Activated naive CD4-positive, alpha-beta T cell treated with anti-CD3 and anti-CD28 coated beads, Interleukin-2, amount 50 U/mL, for 72 hours (primary cell): ENCODE measurements at regions not wholly inside any gene's neighbourhood (a gene's known extent, or its start where the extent isn't known, plus 50 kb on each side); places are given as distances from the start of the nearest gene placed in this dataset.
A peak's percentile ranks its signal among the peaks of the same experiment; 100 is the strongest.

ENCODE experiments used
- ATAC-seq, 2 donors: fragments of 150-1000 bp; cut with Tn5 transposase; 2 replicates each; pipeline ENCODE4 v1.10.0; 2021; ENCODE audit warnings: mild to moderate bottlenecking in 2 of 2, moderate library complexity in 2 of 2
- DNase-seq, 2 donors: peaks; one replicate each; pipeline ENCODE4 v3.0.0; 2021 to 2022; ENCODE audit warnings: low spot score in 2 of 2
- H3K27ac Mint-ChIP-seq, 2 donors: one replicate each; pipeline ENCODE4 v1.8.0; 2022; ENCODE audit warnings: mild to moderate bottlenecking in 2 of 2, mixed read lengths in 2 of 2
- H3K36me3 Mint-ChIP-seq, 2 donors: one replicate each; pipeline ENCODE4 v1.8.0; 2022; ENCODE audit warnings: mixed read lengths in 2 of 2
- H3K9me3 Mint-ChIP-seq, 2 donors: one replicate each; pipeline ENCODE4 v1.8.0; 2022; ENCODE audit warnings: mixed read lengths in 2 of 2

DNA sequence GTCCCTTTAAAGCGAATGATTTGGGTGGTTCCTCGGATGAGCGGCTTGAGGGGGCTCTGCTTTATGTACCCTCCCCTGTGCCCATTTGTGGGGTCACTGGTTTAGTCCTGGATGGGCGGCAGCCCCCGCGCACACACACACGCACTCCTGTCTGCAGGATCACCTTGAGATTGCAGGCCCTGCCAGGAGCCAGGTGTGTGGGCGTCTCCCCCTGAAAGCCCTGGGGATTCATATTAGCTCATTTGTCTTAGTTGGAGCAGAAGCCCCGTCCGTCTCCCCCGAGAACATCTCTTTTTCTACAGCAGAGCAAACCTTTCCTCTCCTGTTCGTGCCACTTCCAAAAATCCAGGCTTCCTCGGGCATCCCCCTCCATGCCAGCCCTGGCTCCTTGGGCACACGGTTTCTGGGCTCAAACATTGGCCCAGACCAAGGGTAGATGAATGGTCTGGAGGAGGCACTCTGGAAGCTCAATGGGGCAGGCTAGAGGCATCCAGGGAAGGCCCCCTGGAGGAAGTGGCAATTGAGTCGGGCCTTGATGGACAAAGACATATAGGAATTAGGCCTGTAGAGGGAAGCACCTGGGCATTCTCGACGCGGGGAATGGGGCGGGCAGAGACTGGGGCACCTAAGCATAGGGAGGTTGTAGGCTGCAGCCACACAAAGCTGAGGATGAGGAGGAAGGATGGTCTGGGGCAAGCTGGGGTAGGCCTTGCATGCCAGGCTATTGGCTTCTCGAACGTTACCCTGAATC is 218.5 kb upstream of the GSE1 start:
- Mint-ChIP-seq H3K9me3 (no peaks in the 10 kb centered on the region), H3K27ac (no peak overlapping the region), H3K36me3 (no peaks in the 10 kb centered on the region)
- DNase-seq (peak; percentile 1 to 28), ATAC-seq (no peak)

DNA sequence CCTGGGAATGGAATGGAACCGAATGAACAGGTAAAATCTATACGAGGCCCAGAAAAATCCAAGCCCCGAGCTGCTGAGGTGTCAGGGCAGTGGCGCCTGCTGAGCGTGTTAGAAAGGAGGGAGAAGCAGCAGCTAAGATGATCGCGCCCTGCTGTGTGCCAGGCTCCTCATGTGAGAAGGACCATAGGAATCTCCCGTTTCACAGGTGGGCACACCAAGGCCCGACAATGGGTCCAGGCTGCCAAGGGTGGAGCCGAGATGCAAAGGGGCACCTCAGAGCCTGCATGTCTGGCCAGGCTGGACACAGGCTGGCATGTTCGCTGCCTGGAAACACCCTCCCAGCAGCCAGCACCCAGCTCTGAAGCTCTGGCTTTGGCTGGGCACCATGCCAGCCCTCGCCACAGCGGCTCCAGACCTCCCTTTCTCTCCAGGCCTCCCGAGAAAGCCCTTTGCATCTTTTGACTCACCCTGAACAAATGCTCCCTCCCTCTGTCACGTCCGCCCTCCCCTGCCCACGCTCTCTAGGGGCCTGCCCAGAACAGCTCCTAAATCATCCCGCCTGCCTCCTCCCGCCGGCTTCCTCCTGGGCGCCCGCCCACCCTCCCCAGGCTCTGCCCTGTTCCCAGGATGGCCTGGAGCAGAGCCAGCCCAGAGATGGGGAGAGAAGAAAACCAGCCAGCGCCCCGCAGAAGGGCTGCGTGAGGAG is 217.8 kb upstream of the GSE1 start:
- no peaks in the 10 kb centered on the region for H3K9me3 Mint-ChIP-seq
- peak; percentile 1 to 31 for DNase-seq
- H3K27ac Mint-ChIP-seq, result no peak overlapping the region
- H3K36me3 Mint-ChIP-seq, result no peaks in the 10 kb centered on the region
- ATAC-seq, result no peak

GRCh38 chr16:85395913-85396878 is 216.9 kb upstream of the GSE1 start:
- Mint-ChIP-seq H3K27ac (no peak overlapping the region), H3K9me3 (no peaks in the 10 kb centered on the region), H3K36me3 (no peaks in the 10 kb centered on the region)
- ATAC-seq (no peak), DNase-seq (peak; percentile 1 to 41)

DNA sequence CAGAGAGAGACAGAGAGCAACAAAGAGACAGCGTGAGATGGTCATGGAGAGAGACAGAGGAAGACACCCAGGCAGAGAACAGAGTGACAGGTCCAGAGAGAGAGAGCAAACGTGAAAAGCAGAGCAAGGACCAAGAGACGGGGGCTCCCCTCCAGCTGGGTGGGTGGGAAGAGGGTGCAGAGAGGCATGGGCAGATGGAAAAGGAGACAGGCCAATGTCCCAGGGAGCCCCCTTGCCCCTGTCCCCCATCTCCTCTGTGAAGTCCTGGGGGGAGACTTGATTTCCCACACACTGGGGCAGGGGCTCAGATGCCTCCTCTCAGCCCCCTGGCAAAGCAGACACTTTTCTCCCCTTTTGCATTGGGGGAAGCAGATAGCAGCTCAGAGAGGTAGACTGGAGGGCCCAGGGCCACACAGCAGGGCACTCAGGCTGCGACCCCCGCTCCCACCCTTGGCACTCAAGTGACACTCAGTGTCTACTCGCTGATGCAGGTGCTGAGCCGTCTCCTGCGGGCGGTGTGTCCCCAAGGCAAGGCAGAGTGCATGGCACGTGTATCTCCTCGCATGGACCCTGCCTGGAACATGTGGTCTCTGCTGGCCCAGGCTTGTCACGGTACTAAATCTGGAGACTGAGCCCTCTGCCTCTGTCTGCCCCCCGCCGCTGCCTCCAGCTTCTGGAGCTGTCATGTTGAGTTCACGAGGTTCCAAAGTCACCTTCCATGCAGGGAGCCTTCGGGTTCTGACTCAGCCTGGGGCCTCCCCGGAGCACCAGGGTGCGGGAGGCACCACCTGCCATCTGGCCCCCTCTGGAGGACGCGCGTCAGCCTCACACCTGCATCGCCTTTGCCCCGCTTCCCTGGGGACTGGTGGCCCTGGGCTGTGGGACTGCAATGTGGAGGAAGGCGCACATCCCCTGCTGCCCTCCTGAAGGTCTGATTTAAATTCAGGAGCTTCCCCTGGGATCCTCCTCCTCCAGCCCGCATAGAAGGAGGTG is 215.9 kb upstream of the GSE1 start:
- DNase-seq, result peak; percentile 3 to 51
- ATAC-seq, result peak; percentile 37 to 59
- Mint-ChIP-seq H3K9me3 (no peaks in the 10 kb centered on the region), H3K27ac (no peak overlapping the region), H3K36me3 (no peaks in the 10 kb centered on the region)

DNA sequence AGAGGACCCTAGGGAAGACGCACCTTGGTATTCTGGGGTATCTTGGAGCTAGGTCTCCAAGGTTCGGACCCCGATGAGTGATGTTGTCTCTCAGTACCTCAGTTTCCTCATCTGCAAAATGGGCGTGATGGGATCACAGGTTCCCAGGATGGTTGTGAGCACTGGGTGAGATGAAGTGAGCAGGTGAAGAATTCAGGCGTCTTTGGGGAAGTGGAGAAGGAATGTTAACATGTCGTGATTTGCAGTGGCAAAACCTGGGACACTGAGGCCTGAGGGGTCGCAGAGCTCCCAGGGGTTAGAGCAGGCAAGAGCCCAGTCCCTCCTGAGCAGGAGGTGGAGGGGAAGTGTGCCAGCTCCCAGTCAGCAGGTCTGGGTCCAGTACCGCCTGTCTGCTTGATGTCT is 215.1 kb upstream of the GSE1 start:
- no peaks in the 10 kb centered on the region for H3K9me3 Mint-ChIP-seq
- H3K36me3 Mint-ChIP-seq, result no peaks in the 10 kb centered on the region
- H3K27ac Mint-ChIP-seq, result no peak overlapping the region
- DNase-seq (peak; percentile 0 to 47), ATAC-seq (no peak)

DNA sequence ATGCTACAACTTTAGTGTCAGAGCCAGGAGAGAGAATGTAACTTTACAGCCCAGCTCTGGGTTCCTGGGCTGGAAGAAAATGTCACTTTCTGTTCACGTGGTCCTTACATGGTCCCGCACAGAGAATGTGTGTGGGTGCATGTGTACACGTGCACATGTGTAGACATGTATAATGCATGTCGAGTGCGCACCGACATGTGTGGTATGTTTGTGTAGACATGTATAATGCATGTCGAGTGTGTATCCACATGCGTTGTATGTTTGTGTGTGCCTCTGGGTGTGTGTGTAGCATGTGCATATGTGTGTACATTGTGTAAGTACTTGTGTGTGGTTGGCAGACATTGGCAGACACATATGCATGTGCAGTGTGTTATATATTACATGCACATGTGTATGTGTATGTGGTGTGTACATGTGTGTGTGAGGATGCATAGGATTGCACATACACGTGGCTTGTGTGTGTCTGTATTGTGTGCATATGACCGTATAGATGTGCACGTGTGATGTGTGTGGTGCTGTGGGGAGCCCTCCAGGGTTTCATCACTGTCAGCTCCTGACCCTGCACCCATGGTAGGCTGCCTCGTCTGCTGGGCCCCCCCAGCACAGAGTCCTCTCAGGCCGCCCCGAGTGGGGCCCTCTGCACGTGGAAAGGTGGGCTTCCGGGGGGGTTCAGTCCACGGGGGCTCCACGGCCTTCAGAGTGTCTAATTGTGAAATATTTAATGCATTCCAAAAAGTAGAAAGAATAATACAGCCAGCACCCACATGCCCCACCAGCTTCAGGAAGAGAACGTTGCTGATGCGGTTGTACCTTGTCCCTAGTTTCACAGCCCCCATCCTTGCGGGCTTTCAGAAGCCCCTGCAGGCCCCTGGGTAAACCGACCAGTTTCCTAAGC is 214.2 kb upstream of the GSE1 start:
- H3K9me3 Mint-ChIP-seq, result no peaks in the 10 kb centered on the region
- no peak for ATAC-seq
- no peaks in the 10 kb centered on the region for H3K36me3 Mint-ChIP-seq
- H3K27ac Mint-ChIP-seq, result no peak overlapping the region
- peak; percentile 0 to 42 for DNase-seq

DNA sequence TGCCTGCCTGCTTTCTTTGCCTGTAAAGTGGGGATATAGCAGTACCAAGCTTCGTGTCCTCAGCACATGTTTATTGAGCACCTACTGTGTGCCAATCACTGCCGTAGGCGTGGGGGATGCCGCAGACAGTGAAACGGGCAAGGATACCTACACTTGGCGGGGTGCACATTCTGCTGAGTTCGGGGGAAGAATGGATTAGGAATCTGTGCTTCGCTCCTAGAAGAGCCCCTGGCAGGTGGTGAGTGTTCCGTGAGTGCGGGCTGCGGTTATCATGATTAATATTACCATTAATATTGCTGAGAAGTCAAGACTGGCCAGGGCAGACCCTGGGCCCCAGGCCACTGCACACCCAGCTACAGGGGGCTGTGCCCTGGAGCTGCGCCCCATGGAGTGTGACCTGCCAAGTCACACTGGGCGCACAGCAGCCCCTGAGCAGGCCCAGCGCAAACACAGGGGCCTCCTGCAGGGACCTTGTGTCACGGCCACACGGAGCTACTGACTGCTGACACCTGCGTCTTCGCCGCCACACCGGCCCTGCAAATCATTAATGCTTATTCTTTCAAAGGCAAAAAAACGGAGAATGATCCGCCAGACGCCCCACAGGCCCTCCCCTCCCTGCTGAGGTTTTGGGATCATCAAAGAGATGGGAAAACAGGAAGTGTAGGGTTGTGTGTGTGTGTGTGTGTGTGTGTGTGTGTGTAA is 213.4 kb upstream of the GSE1 start:
- no peaks in the 10 kb centered on the region for H3K36me3 Mint-ChIP-seq
- DNase-seq, result peak; percentile 0 to 31
- no peak overlapping the region for H3K27ac Mint-ChIP-seq
- ATAC-seq, result no peak
- H3K9me3 Mint-ChIP-seq, result no peaks in the 10 kb centered on the region

- ATAC-seq, result no peak
Observed at GRCh38 chr16:85400305-85401205, 212.6 kb upstream of the GSE1 start.

GRCh38 chr16:85401370-85401916 is 211.7 kb upstream of the GSE1 start:
- no peaks in the 10 kb centered on the region for H3K36me3 Mint-ChIP-seq
- DNase-seq (peak; percentile 0 to 38), ATAC-seq (no peak)
- no peaks in the 10 kb centered on the region for H3K9me3 Mint-ChIP-seq
- H3K27ac Mint-ChIP-seq, result no peak overlapping the region

More at GRCh38 chr16:85400305-85401205, 212.6 kb upstream of the GSE1 start:
- Mint-ChIP-seq H3K9me3 (no peaks in the 10 kb centered on the region), H3K36me3 (no peaks in the 10 kb centered on the region), H3K27ac (no peak overlapping the region)
- peak in 1 of 2 donors; percentile 6 for DNase-seq

DNA sequence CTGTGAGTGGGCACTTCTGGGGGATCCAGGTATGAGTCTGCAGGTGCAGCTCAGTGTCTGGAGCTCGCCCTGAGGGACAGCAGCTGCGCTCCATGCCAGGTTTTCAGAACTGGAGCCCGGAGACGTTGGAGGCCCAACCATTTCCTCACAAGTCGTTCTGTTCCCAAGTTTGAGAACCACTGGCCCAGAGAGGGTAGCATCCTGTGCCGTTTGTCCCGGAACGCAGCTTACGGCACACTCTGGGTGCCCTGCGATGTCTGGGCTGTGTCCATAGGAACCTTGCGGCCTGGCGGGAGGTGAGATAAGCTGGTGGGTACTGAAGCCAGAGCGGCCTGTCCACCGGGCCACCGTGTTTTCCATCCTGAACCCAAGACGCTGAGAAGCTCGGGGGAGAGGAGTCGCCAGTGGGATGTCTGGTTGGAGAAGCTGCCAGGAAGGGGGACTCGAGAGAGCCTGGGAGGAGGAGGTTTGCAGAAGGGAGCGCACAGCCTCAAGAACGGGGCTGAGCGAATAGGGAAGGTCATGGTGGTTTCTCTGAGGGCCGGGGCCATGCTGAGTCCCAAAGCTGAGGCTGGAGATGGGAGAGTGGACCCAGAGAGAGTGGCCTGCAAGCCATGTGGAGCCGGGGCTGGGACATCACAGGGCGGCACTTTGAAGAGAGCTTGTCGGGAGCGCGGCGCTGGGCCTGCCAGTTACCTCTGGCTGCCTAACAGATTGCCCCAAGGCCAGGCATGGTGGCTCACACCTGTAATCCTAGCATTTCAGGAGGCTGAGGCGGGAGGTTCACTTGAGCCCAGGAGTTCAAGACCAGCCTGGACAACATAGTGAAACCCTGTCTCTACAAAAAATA is 211.0 kb upstream of the GSE1 start:
- no peaks in the 10 kb centered on the region for H3K9me3 Mint-ChIP-seq
- peak; percentile 1 to 38 for DNase-seq
- no peaks in the 10 kb centered on the region for H3K36me3 Mint-ChIP-seq
- H3K27ac Mint-ChIP-seq, result peak overlapping the region in 1 of 2 donors; percentile 47
- no peak for ATAC-seq

- H3K27ac Mint-ChIP-seq, result no peak overlapping the region
- no peaks in the 10 kb centered on the region for H3K9me3 Mint-ChIP-seq
- no peaks in the 10 kb centered on the region for H3K36me3 Mint-ChIP-seq
- peak; percentile 1 to 37 for DNase-seq
- ATAC-seq, result no peak
Observed at GRCh38 chr16:85402910-85403692, 210.0 kb upstream of the GSE1 start.

DNA sequence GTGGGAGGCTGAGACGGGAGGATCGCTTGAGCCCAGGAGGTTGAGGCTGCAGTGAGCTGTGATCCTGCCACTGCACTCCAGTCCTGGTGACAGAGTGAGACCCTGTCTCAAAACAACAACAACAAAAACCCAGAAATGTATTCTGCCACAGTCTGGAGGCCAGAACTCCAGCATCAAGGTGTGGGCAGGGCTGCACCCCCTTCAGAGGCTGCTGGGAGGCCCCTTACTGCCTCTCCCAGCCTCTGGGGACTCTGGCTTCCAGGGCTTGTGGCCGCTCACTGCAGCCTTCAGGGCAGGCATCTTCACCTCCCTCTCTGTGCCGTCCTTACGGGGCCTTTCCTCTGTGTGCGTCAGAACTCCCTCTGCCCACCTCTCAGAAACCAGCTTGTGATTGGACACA is 209.4 kb upstream of the GSE1 start:
- DNase-seq (peak; percentile 1 to 25), ATAC-seq (no peak)
- no peak overlapping the region for H3K27ac Mint-ChIP-seq
- H3K9me3 Mint-ChIP-seq, result no peaks in the 10 kb centered on the region
- H3K36me3 Mint-ChIP-seq, result no peaks in the 10 kb centered on the region
